HEK293 (cell line): ENCODE measurements at regions not wholly inside any gene's neighbourhood (a gene's known extent, or its start where the extent isn't known, plus 50 kb on each side); places are given as distances from the start of the nearest gene placed in this dataset.

Source experiments
- CTCF ChIA-PET: fragments of 350-600 bp; formaldehyde crosslinking; extraction: SDS; loops from one replicate; lab custom pipeline; 2021; ENCODE audit warnings: antibody characterized with exemption; lab: Yijun Ruan, JAX
- POLR2A ChIA-PET: fragments of 300-600 bp; formaldehyde crosslinking; extraction: SDS; loops from one replicate; lab custom pipeline; 2020; ENCODE audit warnings: antibody characterized with exemption, inconsistent platforms; lab: Yijun Ruan, JAX
- H3K27ac ChIP-seq: fragments of 200-500 bp; sonication (Bioruptor generic); 2 replicates; pipeline ENCODE4 v1.5.1; 2014; ENCODE audit warnings: low read depth, low read length, control low read depth, inconsistent platforms; ENCODE audit errors: extremely low read depth
- H3K36me3 ChIP-seq, 2 experiments: fragments of 200-500 bp in 1 of 2; sonication (Bioruptor generic) in 1 of 2; 1 replicate in 1 of 2; 2 replicates in 1 of 2; pipeline ENCODE4 v1.5.1; 2014 to 2017; ENCODE audit warnings: inconsistent platforms in 2 of 2, low read length in 2 of 2; ENCODE audit not compliant: control insufficient read depth in 2 of 2, insufficient read depth in 1 of 2
- H3K4me1 ChIP-seq: fragments of 200-500 bp; sonication (Bioruptor generic); 2 replicates; pipeline ENCODE4 v1.5.1; 2014; ENCODE audit warnings: mild to moderate bottlenecking, low read length, inconsistent platforms; ENCODE audit not compliant: control insufficient read depth, insufficient read depth
- H3K4me3 ChIP-seq: 2 replicates; pipeline ENCODE4 v1.5.1; 2011; ENCODE audit warnings: low read depth, mild to moderate bottlenecking, control low read depth, low read length, moderate library complexity
- H3K9me3 ChIP-seq: fragments of 200-500 bp; sonication (Bioruptor generic); 2 replicates; pipeline ENCODE4 v1.5.1; 2014; ENCODE audit warnings: low read depth, low read length, inconsistent platforms; ENCODE audit not compliant: control insufficient read depth, insufficient read depth
- BCL11B ChIP-seq: fragments of 450-650 bp; formaldehyde crosslinking; IDR thresholded peaks from 2 replicates; pipeline ENCODE4 v1.5.1; 2016; ENCODE audit warnings: low read depth, missing biosample characterization, missing genetic modification characterization
- HOXA7 ChIP-seq: sonication (generic); formaldehyde crosslinking; IDR thresholded peaks from 2 replicates; pipeline ENCODE4 v1.8.1; 2022; ENCODE audit warnings: missing genetic modification reagents, borderline replicate concordance
- KLF10 ChIP-seq: fragments of 450-650 bp; IDR thresholded peaks from 2 replicates; pipeline ENCODE4 v1.5.1; 2018; ENCODE audit warnings: missing biosample characterization, mild to moderate bottlenecking, missing genetic modification characterization
- PRDM4 ChIP-seq: fragments of 450-650 bp; formaldehyde crosslinking; IDR thresholded peaks from 2 replicates; pipeline ENCODE4 v1.5.1; 2017; ENCODE audit warnings: missing biosample characterization, missing genetic modification characterization
- SCRT1 ChIP-seq: fragments of 450-650 bp; formaldehyde crosslinking; IDR thresholded peaks from 2 replicates; pipeline ENCODE4 v1.5.1; 2016; ENCODE audit warnings: missing biosample characterization, missing genetic modification characterization, borderline replicate concordance
- SCRT2 ChIP-seq: fragments of 450-650 bp; formaldehyde crosslinking; IDR thresholded peaks from 2 replicates; pipeline ENCODE4 v1.5.1; 2016; ENCODE audit warnings: missing biosample characterization, missing genetic modification characterization
- ZBTB17 ChIP-seq: fragments of 450-650 bp; formaldehyde crosslinking; IDR thresholded peaks from 2 replicates; pipeline ENCODE4 v1.5.1; 2016; ENCODE audit warnings: missing biosample characterization, missing genetic modification characterization
- ZNF121 ChIP-seq: fragments of 450-650 bp; formaldehyde crosslinking; IDR thresholded peaks from 2 replicates; pipeline ENCODE4 v1.5.1; 2016; ENCODE audit warnings: missing biosample characterization, missing genetic modification characterization
- ZNF214 ChIP-seq: fragments of 450-650 bp; formaldehyde crosslinking; IDR thresholded peaks from 2 replicates; pipeline ENCODE4 v1.5.1; 2017; ENCODE audit warnings: missing biosample characterization, mild to moderate bottlenecking, missing genetic modification characterization, borderline replicate concordance
- ZNF48 ChIP-seq: fragments of 450-650 bp; formaldehyde crosslinking; IDR thresholded peaks from 2 replicates; pipeline ENCODE4 v1.5.1; 2016; ENCODE audit warnings: missing biosample characterization, missing genetic modification characterization
- ZNF580 ChIP-seq: fragments of 450-650 bp; formaldehyde crosslinking; IDR thresholded peaks from 2 replicates; pipeline ENCODE4 v1.5.1; 2016; ENCODE audit warnings: missing biosample characterization, missing genetic modification characterization
- ZNF624 ChIP-seq: fragments of 450-650 bp; formaldehyde crosslinking; IDR thresholded peaks from 2 replicates; pipeline ENCODE4 v1.5.1; 2017; ENCODE audit warnings: missing biosample characterization, missing genetic modification characterization
- ZNF626 ChIP-seq: fragments of 450-650 bp; sonication (Bioruptor Pico); formaldehyde crosslinking; IDR thresholded peaks from 2 replicates; pipeline ENCODE4 v1.5.1; 2018; ENCODE audit warnings: missing biosample characterization, missing genetic modification characterization, inconsistent platforms
- ZNF670 ChIP-seq: fragments of 450-650 bp; formaldehyde crosslinking; IDR thresholded peaks from 2 replicates; pipeline ENCODE4 v1.5.1; 2016; ENCODE audit warnings: missing biosample characterization, missing genetic modification characterization, low read depth
- ZNF747 ChIP-seq: fragments of 450-650 bp; formaldehyde crosslinking; IDR thresholded peaks from 2 replicates; pipeline ENCODE4 v1.5.1; 2016; ENCODE audit warnings: missing biosample characterization, missing genetic modification characterization
- ZNF791 ChIP-seq: fragments of 450-650 bp; formaldehyde crosslinking; IDR thresholded peaks from 2 replicates; pipeline ENCODE4 v1.5.1; 2016; ENCODE audit warnings: missing biosample characterization, missing genetic modification characterization
- ZSCAN16 ChIP-seq: fragments of 450-650 bp; formaldehyde crosslinking; IDR thresholded peaks from 2 replicates; pipeline ENCODE4 v1.5.1; 2016; ENCODE audit warnings: missing biosample characterization, missing genetic modification characterization

GRCh38 chr3:168260859-168261258 lies 165.1 kb upstream of the GOLIM4 start:
- Histone ChIP-seq H3K4me1 (no peaks in the 10 kb centered on the region), H3K36me3 (no peaks in the 10 kb centered on the region), H3K4me3 (no peak overlapping the region), H3K9me3 (no peaks in the 10 kb centered on the region), H3K27ac (no peak overlapping the region)
- TF ChIP-seq ZNF670 (tag by site-specific recombination) = no peak
- TF ChIP-seq ZNF626 (tag by site-specific recombination) = no peak
- TF ChIP-seq ZNF48 = no peak
- TF ChIP-seq ZNF791 (tag by site-specific recombination) = no peak
- no peak for TF ChIP-seq ZNF121
- no peak for TF ChIP-seq HOXA7 (CRISPR knock-in tag)
- TF ChIP-seq ZNF747 = no peak
- no peak for TF ChIP-seq ZNF580 (tag by site-specific recombination)
- no peak for TF ChIP-seq BCL11B (tag by site-specific recombination)
- ChIA-PET POLR2A (no interaction called here), CTCF (no interaction called here)

- CTCF ChIA-PET = interaction anchor here (0.7 kb wide), 1 partner anchor 26 kb away, joined by 4 read pairs; no protein-coding TSS in a partner anchor
- TF ChIP-seq ZNF214 (tag by site-specific recombination) = no peak
- TF ChIP-seq PRDM4 = peak; percentile 46; the same call in 1 of the 2 replicates
These were observed 155.6 kb upstream of the GOLIM4 start for GRCh38 chr3:168251371-168251770.

GRCh38 chr3:168250415-168250861 lies 154.7 kb upstream of the GOLIM4 start:
- H3K27ac ChIP-seq = peak overlapping the region; percentile 96; the same call in 1 of the 2 replicates
- peak overlapping the region; percentile 78 for H3K4me3 ChIP-seq
- H3K4me1 ChIP-seq = no peaks in the 10 kb centered on the region
- CTCF ChIA-PET = interaction anchor here (0.7 kb wide), 1 partner anchor 1636 kb away, joined by 4 read pairs; no protein-coding TSS in a partner anchor
- H3K36me3 ChIP-seq = no peaks in the 10 kb centered on the region
- TF ChIP-seq ZBTB17 (tag by site-specific recombination) = peak; percentile 84
- peak; percentile 76 for TF ChIP-seq SCRT1 (tag by site-specific recombination)
- no peak for TF ChIP-seq ZSCAN16 (tag by site-specific recombination)
- peak; percentile 81 for TF ChIP-seq SCRT2 (tag by site-specific recombination)
- no peak for TF ChIP-seq KLF10 (tag by site-specific recombination)
- no peak for TF ChIP-seq ZNF624 (tag by site-specific recombination)
- H3K9me3 ChIP-seq = no peaks in the 10 kb centered on the region
- POLR2A ChIA-PET = interaction anchor here (1.2 to 2.7 kb wide), 3 partner anchors 39 to 93 kb away, joined by 3 to 8 read pairs (median 6); no protein-coding TSS in a partner anchor

More at GRCh38 chr3:168251371-168251770, 155.6 kb upstream of the GOLIM4 start:
- Histone ChIP-seq H3K9me3 (no peaks in the 10 kb centered on the region), H3K27ac (no peak overlapping the region), H3K4me3 (no peak overlapping the region), H3K36me3 (no peaks in the 10 kb centered on the region), H3K4me1 (no peaks in the 10 kb centered on the region)
- POLR2A ChIA-PET = no interaction called here
